HG02885 (cell line): ENCODE measurements at regions not wholly inside any gene's neighbourhood (a gene's known extent, or its start where the extent isn't known, plus 50 kb on each side); places are given as distances from the start of the nearest gene placed in this dataset.
"Not testable (repeated sequence)": the region's sequence is repeated elsewhere in the genome, so short reads cannot be mapped to it uniquely, and the experiment has no call there.

Experiments used
- ATAC-seq: cut with Tn5 transposase; IDR thresholded peaks from one replicate; pipeline ENCODE4 v1.9.1; 2021; ENCODE audit warnings: mild to moderate bottlenecking; ENCODE audit not compliant: unreplicated experiment, poor library complexity

GRCh38 chr14:97993508-97994019, 1196.4 kb downstream of the VRK1 start:
- ATAC-seq: no peak

- no peak for ATAC-seq
Observed at GRCh38 chr14:97994020-97994531, 1196.9 kb downstream of the VRK1 start.

- no peak for ATAC-seq
Observed at GRCh38 chr14:97995038-97995437, 1197.9 kb downstream of the VRK1 start.

- no peak for ATAC-seq
Observed at GRCh38 chr14:97995531-97995930, 1198.3 kb downstream of the VRK1 start.

- ATAC-seq: no peak
Observed at GRCh38 chr14:98006008-98006407, 1208.8 kb downstream of the VRK1 start.

GRCh38 chr14:98008381-98009113, 1211.4 kb downstream of the VRK1 start:
- ATAC-seq: no peak

GRCh38 chr14:98009177-98009576, 1212.0 kb downstream of the VRK1 start:
- ATAC-seq: not testable (repeated sequence)

GRCh38 chr14:98010784-98011183, 1213.6 kb downstream of the VRK1 start:
- no peak for ATAC-seq

GRCh38 chr14:98014851-98015615, 1217.9 kb downstream of the VRK1 start:
- no peak for ATAC-seq

GRCh38 chr14:98015921-98016320, 1218.7 kb downstream of the VRK1 start:
- ATAC-seq: no peak

GRCh38 chr14:98018628-98019027, 1221.4 kb downstream of the VRK1 start:
- ATAC-seq: no peak

- no peak for ATAC-seq
Observed at GRCh38 chr14:98022541-98023520, 1225.6 kb downstream of the VRK1 start.

- no peak for ATAC-seq
Observed at GRCh38 chr14:98028162-98028561, 1231.0 kb downstream of the VRK1 start.

GRCh38 chr14:98035396-98035795, 1236.6 kb downstream of the BCL11B start:
- no peak for ATAC-seq

- no peak for ATAC-seq
Observed at GRCh38 chr14:98037831-98038230, 1234.2 kb downstream of the BCL11B start.

- no peak for ATAC-seq
Observed at GRCh38 chr14:98056946-98057345, 1215.1 kb downstream of the BCL11B start.

- no peak for ATAC-seq
Observed at GRCh38 chr14:98059106-98059505, 1212.9 kb downstream of the BCL11B start.

- no peak for ATAC-seq
Observed at GRCh38 chr14:98062083-98062482, 1209.9 kb downstream of the BCL11B start.

GRCh38 chr14:98069712-98070171, 1202.3 kb downstream of the BCL11B start:
- no peak for ATAC-seq

GRCh38 chr14:98070536-98070935, 1201.5 kb downstream of the BCL11B start:
- ATAC-seq: no peak
